ENCODE measurements at regions not wholly inside any gene's neighbourhood (a gene's known extent, or its start where the extent isn't known, plus 50 kb on each side); places are given as distances from the start of the nearest gene placed in this dataset.
A peak's percentile ranks its signal among the peaks of the same experiment; 100 is the strongest.
"Not testable (repeated sequence)": the region's sequence is repeated elsewhere in the genome, so short reads cannot be mapped to it uniquely, and the experiment has no call there.

GRCh38 chrX:124181515-124181914 lies 150.9 kb upstream of the TEX13D start:
- not testable (repeated sequence) for DNase-seq (ENCODE audit: low read depth)

DNA sequence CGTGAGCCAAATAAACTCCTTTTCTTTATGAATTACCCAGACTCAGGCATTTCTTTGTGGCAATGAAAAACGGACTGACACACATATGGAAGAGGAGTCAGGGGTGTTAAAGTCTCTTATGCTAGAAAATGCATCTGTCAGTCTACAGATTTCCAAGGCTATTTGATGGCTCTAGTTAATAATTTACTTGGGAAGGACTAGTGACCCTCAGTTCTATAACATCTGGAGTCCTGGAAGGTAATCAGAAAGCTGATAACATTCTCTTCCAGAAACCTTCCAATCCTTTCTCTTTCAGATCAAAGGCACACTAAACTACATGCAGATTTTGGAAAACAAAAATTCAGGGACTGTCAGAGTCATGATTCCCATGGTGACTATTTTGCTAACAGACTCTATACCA lies 142.0 kb upstream of the TEX13D start:
- DNase-seq (ENCODE audit: low read depth): no peak

DNA sequence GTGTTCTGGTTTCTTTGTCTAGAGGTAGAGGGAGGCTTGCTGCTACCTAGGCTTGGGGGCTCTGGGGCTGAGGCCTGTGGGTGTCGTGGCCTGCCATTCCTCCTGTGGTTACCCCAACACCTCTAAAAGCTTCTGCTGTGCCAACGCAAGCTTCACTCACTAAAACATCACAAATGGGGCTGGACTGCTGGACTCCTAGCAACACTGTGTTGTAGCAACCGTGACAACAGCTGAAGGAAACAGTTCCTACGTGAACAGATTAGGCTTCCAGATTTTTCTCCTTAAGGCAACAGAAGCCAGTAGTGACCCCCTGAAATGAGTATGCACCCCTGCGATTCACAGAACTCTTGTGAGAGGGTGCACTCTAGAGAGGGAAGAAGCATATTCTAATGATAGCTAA lies 138.3 kb upstream of the TEX13D start:
- no peak for DNase-seq (ENCODE audit: low read depth)

DNA sequence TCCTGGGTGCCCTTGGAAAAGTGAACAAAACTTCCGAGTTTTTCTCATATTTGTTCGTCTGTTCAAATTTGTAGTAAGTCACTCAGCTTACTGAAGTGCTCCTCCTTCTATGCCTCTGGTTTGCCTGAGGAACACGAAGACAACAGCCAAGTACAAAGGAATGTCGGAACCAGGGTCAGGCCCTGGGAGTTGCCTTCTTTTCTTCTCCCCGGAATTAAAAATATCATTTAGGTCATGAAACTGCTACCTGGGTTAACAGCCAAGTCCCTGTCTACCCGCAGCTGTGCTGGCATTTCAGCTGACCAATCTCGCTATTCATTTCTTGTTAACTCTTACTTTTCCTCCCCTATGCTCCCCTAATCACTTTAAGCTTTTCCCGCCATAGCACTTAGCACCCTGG lies 137.6 kb upstream of the TEX13D start:
- no peak for DNase-seq (ENCODE audit: low read depth)

DNA sequence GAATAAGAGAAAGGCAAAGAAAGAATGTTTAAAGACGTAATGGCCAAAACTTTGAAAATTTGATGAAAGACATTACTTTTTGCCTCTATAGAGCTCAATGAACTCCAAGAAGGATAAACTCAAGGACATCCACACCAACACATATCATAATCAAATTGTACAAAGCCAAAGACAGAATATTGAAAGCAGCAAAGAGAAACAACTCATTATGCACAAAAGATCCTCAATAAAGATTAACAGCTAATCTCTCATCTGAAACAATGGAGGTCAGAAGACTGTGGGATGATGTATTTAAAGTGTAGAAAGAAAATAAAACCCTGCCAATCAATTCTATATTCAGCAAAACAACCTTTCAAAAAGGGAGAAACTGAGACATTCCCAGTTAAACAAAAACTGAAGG lies 129.1 kb upstream of the TEX13D start:
- no peak for DNase-seq (ENCODE audit: low read depth)

DNA sequence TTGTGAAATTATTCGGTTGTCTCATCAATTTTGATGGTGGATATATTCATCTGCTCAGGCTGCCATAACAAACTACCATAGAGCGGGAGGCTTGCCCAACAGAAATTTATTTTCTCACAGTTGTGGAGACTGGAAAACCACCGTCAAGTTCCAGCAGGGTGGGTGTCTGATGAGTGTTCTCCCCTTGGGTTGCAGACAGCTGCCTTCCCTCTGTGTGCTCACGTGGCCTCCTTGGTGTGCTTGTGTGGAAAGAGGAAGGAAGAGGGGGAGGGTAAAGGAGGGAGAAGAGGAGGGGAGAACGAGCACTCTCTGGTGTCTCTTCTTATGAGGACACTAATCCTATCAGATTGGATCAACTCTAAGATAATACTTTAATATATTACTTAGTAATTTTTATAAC lies 123.8 kb upstream of the TEX13D start:
- DNase-seq (ENCODE audit: low read depth): no peak

DNA sequence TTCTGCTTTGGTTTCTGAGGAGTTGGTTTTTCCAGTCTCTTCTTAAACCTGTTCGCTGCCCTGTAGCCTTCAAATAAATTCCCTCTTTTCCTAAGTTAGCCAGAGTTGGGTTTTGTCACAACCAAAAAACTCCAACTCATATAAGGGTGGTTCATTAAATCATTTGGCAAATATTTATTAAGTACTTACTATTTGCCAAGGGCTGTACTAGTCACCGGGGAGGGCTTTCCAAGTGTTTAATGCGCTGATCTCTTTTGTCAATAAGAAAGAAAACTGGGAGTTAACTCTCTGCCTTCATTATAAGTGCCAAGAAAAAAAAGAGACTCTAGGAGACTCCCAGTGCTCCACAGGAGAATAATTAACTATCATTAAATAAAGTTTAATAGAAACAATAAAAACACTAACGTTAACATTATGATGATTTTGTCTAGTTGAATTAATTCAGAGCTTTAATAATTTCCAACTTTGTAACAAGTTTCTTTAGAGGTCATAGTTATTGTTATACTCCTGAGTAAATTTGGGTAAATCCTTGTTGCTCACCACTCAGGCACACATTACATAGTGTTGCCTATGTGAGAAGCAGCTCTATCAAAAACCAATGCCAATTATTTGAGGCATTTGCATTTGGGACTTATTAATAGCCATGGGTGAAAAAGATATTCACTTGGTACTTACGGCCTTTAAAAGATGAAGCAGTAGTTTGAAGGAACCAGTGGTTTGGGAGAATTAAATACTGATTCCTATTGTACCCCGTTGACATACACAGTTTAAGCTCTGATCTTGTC lies 122.5 kb upstream of the TEX13D start:
- no peak for DNase-seq (ENCODE audit: low read depth)

- peak; percentile 29 for DNase-seq (ENCODE audit: low read depth)
Measured at GRCh38 chrX:124211312-124211942, 121.0 kb upstream of the TEX13D start.

DNA sequence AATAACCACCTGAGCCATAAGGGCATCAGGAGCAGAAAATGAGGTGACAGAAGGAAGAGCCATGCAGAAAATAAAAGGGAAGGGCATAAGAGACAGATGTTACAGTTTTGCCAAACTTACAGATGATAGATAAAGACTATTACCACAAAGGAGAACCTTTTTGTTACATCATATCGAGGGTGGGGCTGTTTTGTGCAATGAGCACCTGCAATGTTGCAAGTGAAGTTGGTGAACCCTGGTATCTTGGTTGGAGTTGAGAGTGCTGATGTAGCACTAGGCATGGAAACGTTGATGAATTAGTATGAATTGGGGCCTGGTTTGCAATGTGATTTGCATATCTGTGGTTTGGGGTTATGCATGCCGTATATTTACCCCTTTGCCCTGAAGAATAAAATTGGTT lies 119.8 kb upstream of the TEX13D start:
- DNase-seq (ENCODE audit: low read depth): no peak

- DNase-seq (ENCODE audit: low read depth): no peak
Measured at GRCh38 chrX:124215786-124216185, 116.7 kb upstream of the TEX13D start.

DNA sequence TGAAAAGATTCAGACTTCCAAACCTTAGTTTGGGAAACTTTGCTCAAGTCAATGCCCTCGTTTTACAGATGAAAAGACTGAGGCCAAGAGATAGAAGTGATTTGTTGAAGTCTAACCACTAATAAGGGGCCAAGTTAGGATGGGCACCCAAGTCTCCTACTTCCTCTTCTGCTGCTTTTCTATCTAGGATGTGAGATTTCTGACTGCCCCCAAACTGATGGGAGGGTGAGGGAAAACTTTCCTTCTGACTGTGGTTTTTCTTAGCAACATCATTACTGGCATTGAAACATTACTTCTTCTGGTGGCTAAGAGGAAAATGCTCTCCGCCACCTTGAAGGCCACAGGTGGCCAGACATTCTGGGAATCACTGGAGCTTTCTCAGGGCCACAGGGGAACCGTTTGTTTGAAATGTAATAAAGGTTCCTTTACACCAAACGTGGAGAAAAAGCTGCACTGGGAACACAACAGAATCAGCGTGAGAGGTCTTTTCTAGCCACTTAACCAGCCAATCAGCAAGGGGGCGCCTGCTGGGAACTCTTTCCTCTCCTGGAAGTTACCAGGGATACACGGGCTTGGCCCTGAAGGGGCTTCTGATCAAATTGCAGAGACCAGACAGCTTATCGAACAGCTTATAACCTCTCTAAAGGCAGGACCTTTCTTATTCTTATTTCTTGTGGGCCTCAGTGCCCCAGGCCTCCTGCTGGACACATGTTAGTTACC lies 115.9 kb upstream of the TEX13D start:
- no peak for DNase-seq (ENCODE audit: low read depth)

- DNase-seq (ENCODE audit: low read depth): peak; percentile 72
Measured at GRCh38 chrX:124217304-124218251, 114.9 kb upstream of the TEX13D start.

DNA sequence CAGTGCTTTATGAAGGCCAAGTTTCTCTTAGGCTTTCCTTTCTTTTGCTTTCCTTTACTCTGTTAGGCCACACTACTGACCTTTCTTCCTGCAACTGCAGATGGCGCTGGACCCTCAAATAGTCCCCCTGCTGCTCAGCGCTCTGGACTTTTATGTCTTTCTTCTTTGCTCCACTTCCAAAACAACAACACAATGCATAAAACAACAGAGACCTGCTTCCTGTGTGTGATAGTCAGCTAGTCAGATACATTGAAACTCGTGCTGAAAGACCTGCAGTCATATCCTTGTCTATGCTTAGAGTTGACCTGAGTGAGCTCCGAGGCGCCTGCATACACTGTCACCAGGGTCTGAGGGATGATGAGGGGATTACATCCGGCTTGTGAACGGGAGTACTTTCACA lies 108.9 kb upstream of the TEX13D start:
- DNase-seq (ENCODE audit: low read depth): no peak

GRCh38 chrX:124224528-124224927 lies 107.9 kb upstream of the TEX13D start:
- no peak for DNase-seq (ENCODE audit: low read depth)

- no peak for DNase-seq (ENCODE audit: low read depth)
Measured at GRCh38 chrX:124226129-124226528, 106.3 kb upstream of the TEX13D start.

GRCh38 chrX:124228849-124229248 lies 103.6 kb upstream of the TEX13D start:
- no peak for DNase-seq (ENCODE audit: low read depth)

DNA sequence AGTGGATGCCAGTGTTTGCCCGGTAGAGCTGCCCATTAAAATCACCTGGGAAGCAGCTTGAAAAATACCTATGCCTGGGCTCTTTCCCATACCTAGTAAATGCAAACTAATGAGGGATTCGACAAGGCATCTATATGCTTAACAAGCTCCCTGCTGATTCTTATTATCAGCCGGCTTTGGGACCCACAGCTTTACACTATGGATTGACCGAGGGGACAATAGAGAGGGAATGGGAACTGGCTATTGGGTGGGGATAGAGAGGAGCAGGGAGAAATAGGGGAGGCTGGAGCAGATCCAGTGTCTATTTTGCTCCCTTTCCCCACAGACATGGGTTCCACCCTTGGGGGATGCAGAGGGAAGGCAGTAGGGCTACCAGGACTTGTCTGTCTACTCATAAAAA lies 103.1 kb upstream of the TEX13D start:
- no peak for DNase-seq (ENCODE audit: low read depth)

- no peak for DNase-seq (ENCODE audit: low read depth)
Measured at GRCh38 chrX:124230655-124231450, 101.6 kb upstream of the TEX13D start.

DNA sequence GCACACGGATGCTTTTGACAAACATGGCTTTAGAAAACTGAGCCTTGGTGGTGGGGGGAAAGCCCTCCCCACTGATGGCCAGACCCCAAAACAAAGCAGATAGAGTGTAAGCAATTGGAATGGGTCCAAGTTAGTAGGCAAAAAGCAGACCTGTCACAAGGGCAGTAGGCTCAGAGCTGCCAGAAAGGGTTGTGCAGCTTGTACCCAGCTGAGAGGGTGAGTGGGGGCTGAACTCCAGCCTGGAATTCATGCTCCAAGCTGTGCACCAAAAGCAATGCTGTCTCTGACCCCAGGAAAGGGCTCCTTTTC lies 101.1 kb upstream of the TEX13D start:
- no peak for DNase-seq (ENCODE audit: low read depth)

DNA sequence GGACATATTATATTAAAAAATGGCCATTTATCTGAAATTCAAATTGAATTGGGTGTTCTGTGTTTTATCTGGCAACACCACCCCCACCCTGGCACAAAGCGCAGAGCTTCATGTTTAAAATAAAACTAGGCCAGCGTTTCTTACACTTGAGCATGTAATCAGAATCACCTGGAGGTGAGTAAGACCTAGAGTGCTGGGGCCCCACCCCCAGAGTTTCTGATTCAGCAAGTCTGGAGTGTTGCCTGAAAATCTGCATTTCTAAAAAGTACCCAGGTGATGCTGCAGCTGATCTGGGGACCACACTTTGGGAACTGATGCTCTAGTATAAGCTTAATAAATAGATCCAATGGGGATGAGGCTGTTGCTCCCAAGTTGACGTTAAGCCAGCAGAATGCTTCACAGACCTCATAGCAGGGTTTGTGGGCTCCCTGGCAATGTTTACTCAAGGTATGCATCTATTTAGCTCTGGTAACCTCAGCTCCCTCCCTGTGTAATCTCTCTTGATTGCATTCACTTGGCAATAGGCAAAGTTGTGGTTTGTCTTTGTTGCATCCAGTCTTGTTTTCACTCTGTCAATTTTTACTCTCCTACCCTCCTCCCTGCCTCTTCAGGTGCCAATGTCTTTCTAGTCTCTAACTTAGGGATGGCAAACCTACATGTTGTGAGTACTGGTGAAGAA lies 99.8 kb upstream of the TEX13D start:
- no peak for DNase-seq (ENCODE audit: low read depth)

- no peak for DNase-seq (ENCODE audit: low read depth)
Measured at GRCh38 chrX:124234348-124234747, 98.1 kb upstream of the TEX13D start.

Measured in EH (cell line).